ENCODE measurements at regions not wholly inside any gene's neighbourhood (a gene's known extent, or its start where the extent isn't known, plus 50 kb on each side); places are given as distances from the start of the nearest gene placed in this dataset.

DNA sequence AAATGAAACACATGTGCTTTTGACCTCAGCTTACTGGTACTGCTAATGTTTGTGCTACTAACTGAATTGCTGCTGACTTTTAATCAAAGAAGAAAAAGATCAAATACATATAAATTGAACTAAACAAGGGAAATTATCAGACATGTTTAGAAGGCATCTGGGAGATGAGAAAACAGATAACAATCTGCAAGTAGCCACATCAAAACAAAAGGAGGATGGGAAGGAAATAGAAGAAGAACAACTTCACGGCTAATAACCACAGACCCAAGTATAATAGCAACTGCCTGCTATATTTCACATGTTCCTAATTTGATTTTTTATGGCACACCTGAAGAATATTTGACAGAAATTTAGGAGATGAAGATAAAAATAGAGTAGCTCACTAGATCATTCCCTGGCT lies 542.6 kb upstream of the SYT4 start:
- ATAC-seq (no peak), DNase-seq (no peak)
- Histone ChIP-seq H3K4me1 (no peaks in the 10 kb centered on the region), H3K4me3 (no peak overlapping the region), H3K27me3 (no peaks in the 10 kb centered on the region), H3K27ac (no peak overlapping the region), H3K36me3 (no peaks in the 10 kb centered on the region), H3K9me3 (no peaks in the 10 kb centered on the region)
- intact Hi-C loops (cut with DNase I): no loop called here
- TF ChIP-seq, protein P1, sequence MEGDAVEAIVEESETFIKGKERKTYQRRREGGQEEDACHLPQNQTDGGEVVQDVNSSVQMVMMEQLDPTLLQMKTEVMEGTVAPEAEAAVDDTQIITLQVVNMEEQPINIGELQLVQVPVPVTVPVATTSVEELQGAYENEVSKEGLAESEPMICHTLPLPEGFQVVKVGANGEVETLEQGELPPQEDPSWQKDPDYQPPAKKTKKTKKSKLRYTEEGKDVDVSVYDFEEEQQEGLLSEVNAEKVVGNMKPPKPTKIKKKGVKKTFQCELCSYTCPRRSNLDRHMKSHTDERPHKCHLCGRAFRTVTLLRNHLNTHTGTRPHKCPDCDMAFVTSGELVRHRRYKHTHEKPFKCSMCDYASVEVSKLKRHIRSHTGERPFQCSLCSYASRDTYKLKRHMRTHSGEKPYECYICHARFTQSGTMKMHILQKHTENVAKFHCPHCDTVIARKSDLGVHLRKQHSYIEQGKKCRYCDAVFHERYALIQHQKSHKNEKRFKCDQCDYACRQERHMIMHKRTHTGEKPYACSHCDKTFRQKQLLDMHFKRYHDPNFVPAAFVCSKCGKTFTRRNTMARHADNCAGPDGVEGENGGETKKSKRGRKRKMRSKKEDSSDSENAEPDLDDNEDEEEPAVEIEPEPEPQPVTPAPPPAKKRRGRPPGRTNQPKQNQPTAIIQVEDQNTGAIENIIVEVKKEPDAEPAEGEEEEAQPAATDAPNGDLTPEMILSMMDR (IDR thresholded peaks at IDR 0.05): no peak

DNA sequence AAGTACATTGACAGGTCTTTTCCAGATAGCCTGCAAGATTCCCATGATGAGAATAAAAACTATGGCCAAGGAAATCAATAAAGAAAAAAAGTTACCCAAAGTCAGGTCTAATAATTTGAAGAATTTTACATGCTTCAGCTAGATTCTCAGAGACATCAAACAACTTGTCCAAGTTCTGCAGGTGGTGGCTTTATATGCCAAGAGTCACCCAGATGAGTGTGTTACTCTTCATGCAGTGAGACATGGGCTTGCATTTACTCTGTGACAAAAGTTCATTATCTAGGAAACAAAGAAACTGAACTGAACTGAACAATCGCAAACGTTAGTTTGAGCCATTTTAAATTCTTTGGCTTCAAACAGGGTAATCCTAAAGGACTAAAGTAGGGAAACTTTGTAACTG lies 548.5 kb upstream of the SYT4 start:
- intact Hi-C loops (cut with DNase I): no loop called here
- H3K27ac ChIP-seq: no peak overlapping the region
- TF ChIP-seq, protein P1 (IDR thresholded peaks at IDR 0.05): no peak
- H3K36me3 ChIP-seq: no peaks in the 10 kb centered on the region
- H3K4me3 ChIP-seq: no peak overlapping the region
- no peaks in the 10 kb centered on the region for H3K4me1 ChIP-seq
- H3K27me3 ChIP-seq: no peaks in the 10 kb centered on the region
- no peaks in the 10 kb centered on the region for H3K9me3 ChIP-seq
- ATAC-seq: no peak
- no peak for DNase-seq

DNA sequence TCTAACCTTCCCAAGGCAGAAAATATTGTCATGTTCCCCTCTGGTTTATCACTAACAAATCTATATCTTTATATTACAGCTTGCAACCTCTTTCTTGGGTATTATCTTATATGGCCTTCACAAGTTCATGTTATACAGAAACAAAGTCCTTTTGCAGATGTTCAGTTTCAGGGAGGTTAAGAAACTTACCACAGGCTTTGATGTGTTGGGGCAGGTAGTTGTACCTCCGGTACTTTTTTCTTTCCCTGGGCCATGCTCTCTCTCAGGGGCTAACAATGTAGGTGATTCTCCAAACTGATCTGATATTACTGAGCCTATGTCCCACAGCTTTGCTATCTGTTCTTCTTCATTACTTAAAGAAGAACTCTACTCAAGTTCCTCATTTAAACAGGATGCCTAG lies 548.9 kb upstream of the SYT4 start:
- intact Hi-C loops (cut with DNase I): no loop called here
- TF ChIP-seq, protein P1 (IDR thresholded peaks at IDR 0.05): no peak
- Histone ChIP-seq H3K4me1 (no peaks in the 10 kb centered on the region), H3K36me3 (no peaks in the 10 kb centered on the region), H3K4me3 (no peak overlapping the region), H3K9me3 (no peaks in the 10 kb centered on the region), H3K27ac (no peak overlapping the region), H3K27me3 (no peaks in the 10 kb centered on the region)
- ATAC-seq: no peak
- DNase-seq: no peak

DNA sequence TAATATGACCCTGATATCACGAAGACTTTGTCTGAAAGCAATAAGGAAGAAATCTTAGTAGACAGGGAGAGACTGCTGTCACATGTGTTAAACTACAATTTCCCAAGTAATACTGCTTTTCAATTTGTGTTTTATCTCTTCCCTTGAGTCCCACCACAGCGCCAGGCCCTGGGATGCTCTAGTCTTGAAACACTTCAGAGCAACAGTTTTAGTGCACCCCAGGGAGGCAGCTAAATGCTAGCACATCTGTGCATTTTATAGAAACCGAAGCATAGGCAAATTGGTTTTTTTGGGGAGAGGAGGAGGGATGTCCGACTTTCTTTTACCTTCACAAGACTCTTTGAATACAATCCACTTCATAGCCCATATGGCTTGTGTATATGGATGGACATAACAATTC lies 550.0 kb upstream of the SYT4 start:
- Histone ChIP-seq H3K4me1 (no peaks in the 10 kb centered on the region), H3K36me3 (no peaks in the 10 kb centered on the region), H3K27me3 (no peaks in the 10 kb centered on the region), H3K4me3 (no peak overlapping the region), H3K27ac (no peak overlapping the region), H3K9me3 (no peaks in the 10 kb centered on the region)
- ATAC-seq (no peak), DNase-seq (no peak)
- intact Hi-C loops (cut with DNase I): no loop called here
- TF ChIP-seq, protein P1 (IDR thresholded peaks at IDR 0.05): no peak

DNA sequence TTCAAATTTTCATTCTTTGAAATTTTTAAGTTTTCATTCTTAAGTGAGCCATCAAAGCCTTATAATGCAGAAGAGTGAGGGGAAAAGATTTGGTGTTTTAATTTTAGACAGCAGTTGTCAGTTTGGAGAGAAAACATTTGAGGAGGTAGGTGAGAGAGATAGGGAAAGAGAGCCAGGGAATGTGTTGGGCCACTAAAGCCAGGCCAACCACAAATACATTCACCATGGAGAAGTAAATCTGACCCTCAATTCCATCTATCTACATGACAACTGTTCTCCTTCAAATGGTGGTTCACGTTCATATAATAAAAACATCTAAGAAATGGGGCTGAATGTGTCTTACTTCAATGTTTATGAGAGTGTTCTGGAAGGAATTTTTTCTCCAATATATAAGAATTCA lies 553.0 kb upstream of the SYT4 start:
- Histone ChIP-seq H3K4me3 (no peak overlapping the region), H3K36me3 (no peaks in the 10 kb centered on the region), H3K9me3 (no peaks in the 10 kb centered on the region), H3K27ac (no peak overlapping the region), H3K4me1 (no peaks in the 10 kb centered on the region), H3K27me3 (no peaks in the 10 kb centered on the region)
- DNase-seq (no peak), ATAC-seq (no peak)
- intact Hi-C loops (cut with DNase I): no loop called here
- TF ChIP-seq, protein P1 (IDR thresholded peaks at IDR 0.05): no peak

DNA sequence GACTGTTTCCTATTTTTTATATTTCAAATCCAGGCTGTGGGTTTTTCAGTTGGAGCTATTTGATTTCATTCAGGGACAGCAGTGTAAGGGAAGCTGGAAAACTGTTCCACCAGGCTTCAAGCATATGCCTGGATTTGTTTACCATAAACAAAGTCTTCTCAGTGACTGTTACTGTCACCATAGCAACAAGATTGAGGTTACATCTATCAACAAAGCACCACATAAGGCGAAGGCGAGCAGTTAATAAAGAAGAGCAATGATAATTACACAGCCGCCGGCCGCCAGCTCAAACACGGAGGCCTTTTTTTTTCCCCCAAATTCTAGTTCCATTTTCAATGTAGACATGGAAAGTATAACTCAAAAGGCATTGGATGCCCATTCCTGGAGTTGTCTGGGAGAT lies 553.7 kb upstream of the SYT4 start:
- H3K4me3 ChIP-seq: no peak overlapping the region
- no peaks in the 10 kb centered on the region for H3K36me3 ChIP-seq
- TF ChIP-seq, protein P1 (IDR thresholded peaks at IDR 0.05): no peak
- ATAC-seq: no peak
- intact Hi-C loops (cut with DNase I): no loop called here
- DNase-seq: no peak
- H3K27ac ChIP-seq: no peak overlapping the region
- no peaks in the 10 kb centered on the region for H3K27me3 ChIP-seq
- H3K9me3 ChIP-seq: no peaks in the 10 kb centered on the region
- no peaks in the 10 kb centered on the region for H3K4me1 ChIP-seq

Measured in upper lobe of right lung (tissue), 1 donor.